Stimulated activated CD4-positive, alpha-beta T cell treated with anti-CD3 and anti-CD28 coated beads, Interleukin-2, amount 100 ng/mL, for 48 hours (primary cell): ENCODE measurements at regions not wholly inside any gene's neighbourhood (a gene's known extent, or its start where the extent isn't known, plus 50 kb on each side); places are given as distances from the start of the nearest gene placed in this dataset.
"Not testable (repeated sequence)": the region's sequence is repeated elsewhere in the genome, so short reads cannot be mapped to it uniquely, and the experiment has no call there.

Source experiments
- DNase-seq, 2 donors: peaks; one replicate each; pipeline ENCODE4 v3.0.0-alpha.2; 2020

DNA sequence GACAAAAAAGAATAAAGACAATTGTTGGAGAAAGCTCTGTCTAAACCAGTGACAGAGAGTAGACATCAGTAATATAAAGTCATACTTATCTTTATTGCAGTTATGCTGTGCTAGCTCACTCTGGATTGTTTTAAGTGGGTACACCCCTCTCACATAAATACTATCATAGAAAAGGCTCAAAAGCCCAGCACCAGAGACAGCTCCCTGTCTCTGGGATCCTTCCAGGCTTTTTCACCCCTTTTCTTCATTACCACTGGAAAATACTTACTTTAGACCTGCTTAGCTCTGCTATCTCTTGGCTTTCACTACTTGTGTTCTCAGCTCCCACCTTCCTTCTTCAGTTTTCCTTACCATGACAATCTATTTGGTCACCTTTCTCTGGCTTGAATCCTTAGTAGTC is 259.1 kb upstream of the MINDY3 start:
- DNase-seq = no peak

DNA sequence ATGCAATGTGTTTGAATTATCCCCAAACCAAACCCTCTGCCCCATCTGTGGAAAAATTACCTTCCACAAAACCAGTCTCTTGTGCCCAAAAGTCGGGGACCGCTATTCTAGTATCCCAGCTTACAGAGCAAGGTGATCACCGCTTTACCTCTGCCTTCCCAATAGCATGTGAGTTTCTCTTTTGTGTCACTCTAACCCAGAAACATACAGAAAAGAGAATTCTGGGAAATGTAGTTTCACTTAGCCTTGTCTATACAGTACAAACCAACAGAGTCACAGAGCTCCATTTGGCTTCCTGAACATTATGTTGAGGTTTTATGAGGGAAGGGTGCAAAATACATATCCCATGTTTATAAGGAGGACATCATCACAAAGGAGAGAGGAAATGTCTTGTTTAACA is 260.3 kb upstream of the MINDY3 start:
- no peak for DNase-seq

DNA sequence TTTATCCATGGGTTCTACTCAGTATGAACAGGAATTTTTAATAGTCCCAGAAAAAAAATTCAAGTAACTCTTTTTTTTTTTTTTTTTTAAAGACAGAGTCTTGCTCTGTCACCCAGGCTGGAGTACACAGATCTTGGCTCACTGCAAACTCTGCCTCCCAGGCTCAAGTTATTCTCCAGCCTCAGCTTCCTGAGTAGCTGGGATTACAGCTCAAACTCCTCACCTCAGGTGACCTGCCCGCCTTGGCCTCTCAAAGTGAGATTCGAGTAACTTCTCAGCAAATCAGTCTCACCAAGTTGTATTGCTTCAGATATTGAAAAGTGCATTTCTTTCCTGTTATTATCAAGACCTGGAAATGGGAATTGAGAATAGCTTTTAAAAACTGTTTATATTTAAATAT is 281.2 kb upstream of the MINDY3 start:
- no peak for DNase-seq

GRCh38 chr10:16146993-16147392 is 286.7 kb upstream of the MINDY3 start:
- DNase-seq = no peak

DNA sequence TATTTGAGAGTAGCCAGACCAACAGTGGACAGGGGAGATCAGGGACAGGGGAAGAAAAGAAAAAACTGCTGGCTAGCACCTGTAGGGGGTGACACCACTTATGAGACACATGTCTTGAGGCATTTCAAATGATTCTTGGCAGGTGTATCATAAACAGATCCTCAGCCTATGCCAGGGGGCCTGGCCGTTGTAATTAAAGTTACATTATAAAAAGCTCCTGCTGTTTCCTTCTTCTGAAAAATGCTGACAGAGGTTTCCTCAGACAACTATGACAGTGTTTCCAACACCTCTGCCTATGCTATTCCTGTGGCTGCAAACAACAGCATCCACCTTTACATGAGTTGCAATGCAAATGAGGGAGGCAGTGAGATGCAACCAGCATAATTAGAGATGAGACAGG is 281.0 kb upstream of the PTER start:
- no peak for DNase-seq

- no peak for DNase-seq
Measured at GRCh38 chr10:16156681-16157080, 280.1 kb upstream of the PTER start.

DNA sequence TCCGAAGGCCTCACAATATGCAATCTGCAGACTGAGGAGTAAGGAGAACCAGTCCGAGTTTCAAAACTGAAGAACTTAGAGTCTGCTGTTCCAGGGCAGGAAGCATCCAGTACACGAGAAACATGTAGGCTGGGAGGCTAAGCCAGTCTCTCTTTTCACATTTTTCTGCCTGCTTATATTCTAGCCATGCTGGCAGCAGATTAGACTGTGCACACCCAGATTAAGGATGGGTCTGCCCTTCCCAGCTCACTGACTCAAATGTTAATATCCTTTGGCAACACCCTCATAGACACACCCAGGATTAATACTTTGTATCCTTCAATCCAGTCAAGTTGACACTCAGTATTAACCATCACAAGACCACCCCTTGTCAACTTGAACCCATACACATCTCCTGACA is 271.7 kb upstream of the PTER start:
- not testable (repeated sequence) for DNase-seq

DNA sequence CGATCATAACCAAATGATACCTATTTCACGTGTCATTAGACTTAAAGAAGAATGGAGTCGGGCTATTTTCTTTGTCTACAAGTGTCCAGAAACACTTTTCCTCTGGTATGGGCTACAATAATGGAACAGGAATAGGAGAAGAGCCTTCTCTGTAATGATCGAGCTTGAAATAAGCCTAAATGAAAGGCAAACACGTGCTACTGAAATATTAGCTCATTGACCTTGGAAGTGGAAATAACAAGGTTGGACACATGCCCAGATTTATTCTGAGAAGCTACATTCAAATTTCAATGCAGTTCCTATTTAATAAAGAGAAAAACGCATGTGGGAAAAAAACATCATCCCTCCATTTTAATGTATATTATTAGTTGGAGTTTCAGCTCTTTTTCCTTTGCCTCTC is 254.7 kb upstream of the PTER start:
- no peak for DNase-seq

DNA sequence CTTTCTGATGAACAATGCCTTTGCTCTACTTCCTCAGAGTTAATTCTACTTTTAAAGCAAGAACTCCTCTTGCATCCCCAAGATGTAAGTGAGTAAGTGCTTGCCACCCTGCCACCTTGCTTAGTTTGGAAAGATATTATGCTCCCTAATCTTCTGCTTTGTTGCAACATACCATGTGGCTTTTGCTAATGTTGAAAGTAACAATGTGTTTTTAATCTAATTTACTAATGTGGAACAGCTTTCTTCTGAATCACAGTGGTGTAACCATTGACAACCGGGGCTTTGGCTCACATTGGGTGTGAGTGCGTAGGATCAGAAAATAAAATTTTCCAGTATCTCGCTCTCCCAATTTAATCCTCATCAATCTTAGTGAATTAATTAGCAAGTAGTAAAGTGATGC is 254.1 kb upstream of the PTER start:
- DNase-seq = no peak

- no peak for DNase-seq
Measured at GRCh38 chr10:16184096-16184597, 252.7 kb upstream of the PTER start.

GRCh38 chr10:16184906-16185305 is 251.9 kb upstream of the PTER start:
- no peak for DNase-seq

DNA sequence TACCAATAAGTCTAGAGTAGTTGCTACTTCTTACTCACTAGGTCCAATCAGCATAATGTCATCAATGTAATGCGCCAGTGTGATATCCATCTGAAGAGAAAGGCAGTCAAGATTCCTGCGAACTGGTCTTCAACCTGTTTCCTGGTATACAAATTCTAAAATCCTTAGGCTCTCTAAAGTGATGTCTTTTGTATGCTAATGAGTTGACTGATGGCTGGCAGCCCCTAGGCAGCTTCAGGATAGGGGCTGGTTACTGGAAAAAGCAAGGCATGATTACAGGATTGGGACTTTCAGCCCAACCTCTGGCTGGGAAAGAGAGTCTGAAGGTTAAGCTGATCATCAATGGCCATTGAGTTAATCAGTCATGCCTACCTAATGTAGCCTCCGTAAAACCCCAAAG is 250.2 kb upstream of the PTER start:
- DNase-seq = no peak

- no peak for DNase-seq
Measured at GRCh38 chr10:16187161-16187560, 249.6 kb upstream of the PTER start.

DNA sequence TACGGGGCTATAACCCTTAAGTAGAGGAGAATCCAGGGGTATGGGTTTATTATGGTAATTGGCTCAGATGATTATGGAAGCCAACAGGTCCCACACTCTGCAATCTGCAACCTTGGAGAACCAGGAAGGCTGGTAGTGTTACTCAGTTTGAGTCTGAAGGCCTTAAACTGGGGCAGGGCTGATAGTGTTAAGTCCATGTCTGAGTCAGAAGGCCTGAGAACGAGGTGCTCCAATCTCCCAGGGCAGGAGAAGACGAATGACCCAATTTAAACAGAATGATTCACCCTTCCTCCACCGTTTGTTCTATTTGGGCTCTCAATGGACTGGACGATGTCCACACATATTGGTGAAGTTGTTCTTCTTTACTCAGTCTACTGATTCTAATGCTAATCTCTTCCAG is 244.5 kb upstream of the PTER start:
- no peak for DNase-seq

DNA sequence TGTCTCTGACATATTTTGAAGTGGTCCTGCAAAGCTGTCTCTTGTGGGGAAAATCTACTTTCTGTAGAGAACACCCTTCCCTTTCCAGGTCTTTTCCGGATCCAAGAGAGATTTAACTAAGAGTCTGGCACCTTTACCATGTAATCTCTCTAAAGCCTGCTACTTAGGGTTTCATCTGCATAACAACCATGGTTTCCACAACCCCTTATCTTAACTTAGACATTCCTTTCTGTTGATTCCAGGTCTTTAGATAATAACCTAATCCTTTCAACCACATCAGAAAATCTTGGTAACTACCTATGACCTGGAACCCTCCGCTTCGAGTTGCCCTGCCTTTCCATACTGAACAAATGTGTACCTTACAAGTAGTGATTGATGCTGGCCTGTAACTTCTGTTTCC is 243.6 kb upstream of the PTER start:
- DNase-seq = no peak

GRCh38 chr10:16195178-16195769 is 241.5 kb upstream of the PTER start:
- no peak for DNase-seq

DNA sequence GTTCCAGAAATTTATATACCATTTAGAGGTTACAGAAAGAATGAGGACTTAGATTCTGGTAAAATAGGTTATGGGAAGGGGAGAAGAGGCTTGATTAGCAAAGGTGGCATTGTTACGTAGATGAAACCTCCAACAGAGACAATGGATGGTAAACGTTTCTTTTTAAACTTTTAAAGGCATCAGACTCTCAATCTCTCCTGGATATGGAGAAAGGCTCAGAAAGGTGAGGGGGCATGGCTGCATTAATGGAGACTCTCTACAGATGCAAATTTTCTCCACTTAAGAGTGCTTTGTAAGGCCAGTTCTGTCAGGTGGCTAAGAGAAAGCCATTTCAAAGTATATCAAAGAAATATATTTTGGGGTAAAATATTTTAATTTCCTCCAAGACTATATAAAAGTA is 240.9 kb upstream of the PTER start:
- no peak for DNase-seq

GRCh38 chr10:16199216-16199615 is 237.6 kb upstream of the PTER start:
- no peak for DNase-seq

GRCh38 chr10:16223618-16224017 is 213.2 kb upstream of the PTER start:
- not testable (repeated sequence) for DNase-seq

DNA sequence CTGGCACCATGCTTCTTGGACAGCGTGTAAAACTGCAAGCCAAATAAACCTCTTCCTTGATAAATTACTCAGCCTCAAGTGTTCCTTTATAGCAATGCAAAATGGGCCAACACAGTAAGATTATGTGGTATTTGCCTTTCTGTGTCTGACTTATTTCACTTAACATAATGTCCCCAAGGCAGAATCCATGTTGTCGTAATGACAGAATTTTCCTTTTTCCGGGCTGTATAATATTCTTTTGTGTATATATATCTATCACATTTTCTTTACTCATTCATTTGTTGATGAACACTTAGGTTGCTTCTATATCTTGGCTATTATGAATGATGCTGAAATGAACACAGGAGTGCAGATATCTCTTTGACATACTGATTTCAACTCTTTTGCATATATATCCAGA is 209.1 kb upstream of the PTER start:
- no peak for DNase-seq

DNA sequence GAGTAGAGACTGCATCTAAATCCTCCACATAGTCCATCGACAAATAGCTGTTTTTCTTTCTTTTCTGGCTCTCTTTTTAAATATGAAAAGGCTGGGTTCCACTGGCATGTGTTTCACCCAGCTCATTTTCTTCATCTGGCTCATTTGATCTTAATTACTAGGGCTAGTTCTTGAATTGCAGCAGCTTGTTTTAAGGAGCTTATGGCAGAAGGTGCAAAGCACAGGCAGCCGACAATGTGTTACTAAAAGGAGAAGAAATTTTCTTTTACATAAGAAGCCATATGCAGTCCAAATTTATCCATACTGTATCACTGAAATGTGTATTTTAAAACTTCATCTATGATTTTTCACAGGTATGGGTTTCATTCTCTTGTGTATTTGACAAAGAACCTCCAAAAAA is 205.6 kb upstream of the PTER start:
- no peak for DNase-seq

- no peak for DNase-seq
Measured at GRCh38 chr10:16231734-16232435, 204.9 kb upstream of the PTER start.

- no peak for DNase-seq
Measured at GRCh38 chr10:16232441-16232840, 204.4 kb upstream of the PTER start.

DNA sequence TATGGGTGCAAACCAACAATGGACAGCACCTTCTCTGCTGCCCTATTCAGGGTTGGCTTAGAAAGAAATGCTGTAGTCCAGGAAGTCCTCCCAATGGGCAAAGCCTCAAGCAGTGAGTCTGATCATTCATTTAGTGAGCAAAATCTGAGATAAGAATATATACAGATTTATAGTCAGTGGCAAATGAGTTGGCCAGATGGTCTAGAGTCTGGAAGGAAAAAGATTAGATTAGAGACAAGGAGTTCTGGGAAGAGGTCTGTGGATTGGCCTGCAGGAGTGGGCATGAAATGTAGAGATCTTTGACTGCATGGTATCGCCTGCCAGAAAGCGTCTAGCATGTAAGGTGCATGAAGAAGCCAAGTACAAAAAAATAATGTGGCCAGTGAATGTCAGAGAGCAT is 201.9 kb upstream of the PTER start:
- DNase-seq = no peak

GRCh38 chr10:16242446-16242845 is 194.4 kb upstream of the PTER start:
- DNase-seq = no peak
